CD14-positive monocyte (primary cell): ENCODE measurements at regions not wholly inside any gene's neighbourhood (a gene's known extent, or its start where the extent isn't known, plus 50 kb on each side); places are given as distances from the start of the nearest gene placed in this dataset.

Source experiments
- DNase-seq, 3 donors: peaks; one replicate each; pipeline ENCODE4 v3.0.0-alpha.2; 2011 to 2022
- H2AFZ ChIP-seq: 2 replicates; pipeline ENCODE4 v1.6.0; 2012; ENCODE audit warnings: mild to moderate bottlenecking, low read depth, low read length, inconsistent platforms; ENCODE audit not compliant: insufficient read depth, poor library complexity, severe bottlenecking
- H3K27ac ChIP-seq, 2 donors: 1 replicate in 1 of 2; 2 replicates in 1 of 2; pipeline ENCODE4 v1.5.1; 2012 to 2013; ENCODE audit warnings: low read length in 2 of 2, control low read depth in 1 of 2, inconsistent platforms in 1 of 2, low read depth in 1 of 2, mild to moderate bottlenecking in 1 of 2
- H3K27me3 ChIP-seq, 2 donors: one replicate each; pipeline versions ENCODE4 v1.6.0 to v1.6.1; 2011 to 2013; ENCODE audit warnings: low read length in 2 of 2; ENCODE audit not compliant: control insufficient read depth in 2 of 2, insufficient read depth in 2 of 2
- H3K36me3 ChIP-seq, 2 donors: replicated peaks in 1 of 2; 1 replicate in 1 of 2; 2 replicates in 1 of 2; pipeline versions ENCODE4 v1.5.1 to v1.6.1; 2012 to 2013; ENCODE audit warnings: low read length in 2 of 2, control low read depth in 1 of 2, inconsistent platforms in 1 of 2, mild to moderate bottlenecking in 1 of 2; ENCODE audit not compliant: insufficient read depth in 2 of 2, control insufficient read depth in 1 of 2
- H3K4me1 ChIP-seq, 2 donors: 1 replicate in 1 of 2; 2 replicates in 1 of 2; pipeline versions ENCODE4 v1.5.1 to v1.6.1; 2012 to 2013; ENCODE audit warnings: low read length in 2 of 2, control low read depth in 1 of 2, inconsistent platforms in 1 of 2, mild to moderate bottlenecking in 1 of 2, moderate library complexity in 1 of 2; ENCODE audit not compliant: insufficient read depth in 2 of 2, control insufficient read depth in 1 of 2
- H3K4me2 ChIP-seq: replicated peaks from 2 replicates; pipeline ENCODE3; 2012; ENCODE audit warnings: low read length, moderate library complexity, mild to moderate bottlenecking; ENCODE audit not compliant: poor library complexity, severe bottlenecking; ENCODE audit errors: extremely low read depth
- H3K4me3 ChIP-seq, 3 experiments: fragments of 200-600 bp in 1 of 3; sonication (generic) in 1 of 3; replicated peaks in 1 of 3; 1 replicate in 2 of 3; 2 replicates in 1 of 3; pipeline ENCODE4 v1.5.1; 2011 to 2013; ENCODE audit warnings: low read length in 3 of 3, mild to moderate bottlenecking in 3 of 3, control low read depth in 2 of 3, low read depth in 2 of 3, inconsistent platforms in 1 of 3, moderate library complexity in 1 of 3
- H3K79me2 ChIP-seq: 2 replicates; pipeline ENCODE4 v1.6.0; 2012; ENCODE audit warnings: mild to moderate bottlenecking, control low read depth, inconsistent platforms, low read length, moderate library complexity; ENCODE audit not compliant: insufficient read depth
- H3K9ac ChIP-seq: 2 replicates; pipeline ENCODE4 v1.6.0; 2017; ENCODE audit warnings: low read length, mild to moderate bottlenecking; ENCODE audit not compliant: insufficient read depth, poor library complexity, severe bottlenecking
- H3K9me3 ChIP-seq, 2 donors: replicated peaks in 1 of 2; 1 replicate in 1 of 2; 2 replicates in 1 of 2; pipeline versions ENCODE4 v1.5.1 to v1.6.1; 2012 to 2013; ENCODE audit warnings: low read length in 2 of 2, control low read depth in 1 of 2; ENCODE audit not compliant: control insufficient read depth in 1 of 2, insufficient read depth in 1 of 2
- H4K20me1 ChIP-seq: 2 replicates; pipeline ENCODE4 v1.6.0; 2012; ENCODE audit warnings: mild to moderate bottlenecking, low read length, control low read depth, moderate library complexity; ENCODE audit not compliant: insufficient read depth
- H3K27ac Mint-ChIP-seq, 7 donors: one replicate each; pipeline ENCODE4 v1.8.0; 2020; ENCODE audit warnings: mild to moderate bottlenecking in 7 of 7, mixed read lengths in 7 of 7, moderate library complexity in 6 of 7, inconsistent platforms in 2 of 7
- H3K27me3 Mint-ChIP-seq, 3 donors: one replicate each; pipeline ENCODE4 v1.8.0; 2021 to 2022; ENCODE audit warnings: low read depth in 3 of 3, mild to moderate bottlenecking in 3 of 3, mixed read lengths in 3 of 3, moderate library complexity in 3 of 3, inconsistent platforms in 1 of 3
- H3K36me3 Mint-ChIP-seq, 2 donors: one replicate each; pipeline ENCODE4 v1.8.0; 2020; ENCODE audit warnings: mixed read lengths in 2 of 2, inconsistent platforms in 1 of 2, mild to moderate bottlenecking in 1 of 2
- H3K4me1 Mint-ChIP-seq: one replicate; pipeline ENCODE4 v1.8.0; 2020; ENCODE audit warnings: mild to moderate bottlenecking, mixed read lengths
- H3K4me3 Mint-ChIP-seq, 2 donors: one replicate each; pipeline ENCODE4 v1.8.0; 2020; ENCODE audit warnings: mild to moderate bottlenecking in 2 of 2, mixed read lengths in 2 of 2, moderate library complexity in 1 of 2
- H3K9me3 Mint-ChIP-seq, 7 donors: one replicate each; pipeline ENCODE4 v1.8.0; 2020 to 2022; ENCODE audit warnings: mixed read lengths in 7 of 7, mild to moderate bottlenecking in 6 of 7, moderate library complexity in 6 of 7, inconsistent platforms in 2 of 7
- WGBS: methylation state at CpG from one replicate; pipeline ENCODE4 v1.1.5; 2013; ENCODE audit warnings: missing lambda C conversion rate; ENCODE audit not compliant: insufficient coverage; 5-methylcytosine and 5-hydroxymethylcytosine counted together
- intact Hi-C, 2 donors: fragments of 100-400 bp; cut with micrococcal nuclease; formaldehyde crosslinking; loops; one replicate each; pipeline versions ENCODE4 v1.15.0 to v1.15.1; 2023
- TF ChIP-seq, protein P1 (sequence below): fragments of 200-600 bp; IDR thresholded peaks from one replicate; pipeline ENCODE4 v1.8.0; 2022; ENCODE audit warnings: antibody characterized with exemption, mild to moderate bottlenecking

DNA sequence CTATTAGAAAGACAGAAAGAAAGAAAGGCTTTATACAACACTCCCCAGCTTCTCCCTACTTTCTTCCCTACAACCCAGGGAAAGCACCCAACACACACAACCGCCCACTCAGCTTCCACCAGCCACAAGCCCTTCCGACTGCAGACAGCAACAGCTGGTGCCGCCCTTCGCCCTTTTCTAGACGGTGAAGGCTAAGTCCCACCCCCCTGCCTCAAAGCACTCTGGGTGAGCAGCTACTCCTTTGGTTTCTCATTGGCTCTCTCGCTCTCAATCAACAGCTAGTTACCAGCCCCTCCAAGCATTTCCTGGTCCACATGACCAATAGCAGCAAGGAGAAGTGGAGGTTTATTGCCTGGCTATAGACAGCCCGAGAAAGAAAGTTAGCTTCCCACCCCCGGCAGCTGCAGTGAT, 230.1 kb upstream of the MOCS1 start:
- Histone ChIP-seq H3K27me3 (no peaks in the 10 kb centered on the region), H3K9ac (no peak overlapping the region), H4K20me1 (no peaks in the 10 kb centered on the region), H3K36me3 (no peaks in the 10 kb centered on the region), H3K4me3 (no peak overlapping the region), H2AFZ (no peak overlapping the region), H3K79me2 (no peaks in the 10 kb centered on the region), H3K27ac (no peak overlapping the region), H3K4me2 (no peak overlapping the region), H3K9me3 (peaks cover 0 to 11% of the 10 kb centered on the region in 2 donors), H3K4me1 (no peaks in the 10 kb centered on the region)
- WGBS: 94% methylated on average over 7 of the region's 8 CpGs
- Mint-ChIP-seq H3K36me3 (no peaks in the 10 kb centered on the region), H3K4me1 (no peaks in the 10 kb centered on the region), H3K9me3 (peaks cover 0 to 10% (median 3%) of the 10 kb centered on the region in 7 donors), H3K27ac (no peak overlapping the region), H3K27me3 (peaks cover 2 to 7% (median 7%) of the 10 kb centered on the region in 3 donors), H3K4me3 (no peak overlapping the region)
- TF ChIP-seq, protein P1, sequence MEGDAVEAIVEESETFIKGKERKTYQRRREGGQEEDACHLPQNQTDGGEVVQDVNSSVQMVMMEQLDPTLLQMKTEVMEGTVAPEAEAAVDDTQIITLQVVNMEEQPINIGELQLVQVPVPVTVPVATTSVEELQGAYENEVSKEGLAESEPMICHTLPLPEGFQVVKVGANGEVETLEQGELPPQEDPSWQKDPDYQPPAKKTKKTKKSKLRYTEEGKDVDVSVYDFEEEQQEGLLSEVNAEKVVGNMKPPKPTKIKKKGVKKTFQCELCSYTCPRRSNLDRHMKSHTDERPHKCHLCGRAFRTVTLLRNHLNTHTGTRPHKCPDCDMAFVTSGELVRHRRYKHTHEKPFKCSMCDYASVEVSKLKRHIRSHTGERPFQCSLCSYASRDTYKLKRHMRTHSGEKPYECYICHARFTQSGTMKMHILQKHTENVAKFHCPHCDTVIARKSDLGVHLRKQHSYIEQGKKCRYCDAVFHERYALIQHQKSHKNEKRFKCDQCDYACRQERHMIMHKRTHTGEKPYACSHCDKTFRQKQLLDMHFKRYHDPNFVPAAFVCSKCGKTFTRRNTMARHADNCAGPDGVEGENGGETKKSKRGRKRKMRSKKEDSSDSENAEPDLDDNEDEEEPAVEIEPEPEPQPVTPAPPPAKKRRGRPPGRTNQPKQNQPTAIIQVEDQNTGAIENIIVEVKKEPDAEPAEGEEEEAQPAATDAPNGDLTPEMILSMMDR: no peak
- no peak for DNase-seq
- intact Hi-C loops: no loop called here

DNA sequence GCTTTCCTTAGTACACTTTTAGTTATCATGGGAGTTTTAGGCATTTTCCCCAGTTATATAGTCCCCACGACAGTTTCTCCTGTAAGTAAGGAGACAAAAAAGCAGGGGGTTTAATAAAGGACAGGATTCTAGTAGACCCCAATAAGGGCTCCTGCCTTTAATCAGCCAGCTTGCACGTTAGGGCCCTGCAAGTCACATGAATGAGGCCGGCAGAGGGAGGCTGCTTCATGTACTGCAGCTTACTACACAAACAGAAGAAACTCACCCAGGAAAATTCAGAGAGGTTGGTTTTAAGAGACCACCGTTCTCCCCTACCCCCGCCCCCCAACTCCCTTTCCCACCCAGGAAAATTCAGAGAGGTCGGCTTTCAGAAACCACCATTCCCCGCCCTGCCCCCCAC, 229.7 kb upstream of the MOCS1 start:
- Mint-ChIP-seq H3K4me3 (no peak overlapping the region), H3K27me3 (peaks cover 2 to 7% (median 5%) of the 10 kb centered on the region in 3 donors), H3K9me3 (peaks cover 0 to 10% (median 5%) of the 10 kb centered on the region in 7 donors), H3K27ac (no peak overlapping the region), H3K4me1 (no peaks in the 10 kb centered on the region), H3K36me3 (no peaks in the 10 kb centered on the region)
- TF ChIP-seq, protein P1: no peak
- intact Hi-C loops: no loop called here
- no peak for DNase-seq
- Histone ChIP-seq H3K4me3 (no peak overlapping the region), H3K4me2 (no peak overlapping the region), H3K27ac (no peak overlapping the region), H3K9me3 (peaks cover 0 to 13% of the 10 kb centered on the region in 2 donors), H3K9ac (no peak overlapping the region), H3K27me3 (no peaks in the 10 kb centered on the region), H2AFZ (no peak overlapping the region), H4K20me1 (no peaks in the 10 kb centered on the region), H3K79me2 (no peaks in the 10 kb centered on the region), H3K4me1 (no peaks in the 10 kb centered on the region), H3K36me3 (no peaks in the 10 kb centered on the region)
- 100% methylated on average over 1 of the region's 7 CpGs for WGBS
